Thyroid gland (tissue), 4 donors: ENCODE measurements at regions not wholly inside any gene's neighbourhood (a gene's known extent, or its start where the extent isn't known, plus 50 kb on each side); places are given as distances from the start of the nearest gene placed in this dataset.
"Not testable (repeated sequence)": the region's sequence is repeated elsewhere in the genome, so short reads cannot be mapped to it uniquely, and the experiment has no call there.

Experiments
- CTCF ChIP-seq, 6 experiments: fragments of 200-600 bp in 3 of 6; fragments of 450-650 bp in 3 of 6; sonication (generic) in 3 of 6; IDR thresholded peaks; one replicate each; pipeline ENCODE4 v1.5.1; 2016 to 2019; ENCODE audit warnings: antibody characterized with exemption in 6 of 6, mild to moderate bottlenecking in 2 of 6, inconsistent platforms in 1 of 6, moderate library complexity in 1 of 6
- POLR2A ChIP-seq, 2 donors: fragments of 450-650 bp; IDR thresholded peaks; one replicate each; pipeline ENCODE4 v1.6.1; 2017; ENCODE audit warnings: antibody characterized with exemption in 2 of 2, mild to moderate bottlenecking in 2 of 2, moderate library complexity in 1 of 2

- TF ChIP-seq POLR2A, CTCF (IDR thresholded peaks at IDR 0.05): not testable (repeated sequence)
Observed at GRCh38 chr10:130518921-130519320, 382.7 kb downstream of the GLRX3 start.
